Natural killer cell (primary cell): ENCODE measurements at regions not wholly inside any gene's neighbourhood (a gene's known extent, or its start where the extent isn't known, plus 50 kb on each side); places are given as distances from the start of the nearest gene placed in this dataset.

Source experiments
- ATAC-seq, 3 donors: fragments of 150-1000 bp in 2 of 3; fragments of 200-7000 bp in 1 of 3; cut with Tn5 transposase; 1 replicate in 1 of 3; 2 replicates in 2 of 3; pipeline ENCODE4 v1.10.0; 2021; ENCODE audit warnings: mild to moderate bottlenecking in 2 of 3, moderate library complexity in 2 of 3
- DNase-seq, 2 donors: peaks; one replicate each; pipeline versions ENCODE4 v3.0.0 to v3.0.0-alpha.2; 2013 to 2021; ENCODE audit warnings: mixed read lengths in 1 of 2
- H3K27ac ChIP-seq: one replicate; pipeline ENCODE4 v1.5.1; 2013; ENCODE audit warnings: mild to moderate bottlenecking, low read length
- H3K27me3 ChIP-seq: one replicate; pipeline ENCODE4 v1.6.1; 2013; ENCODE audit warnings: low read length; ENCODE audit not compliant: control insufficient read depth, insufficient read depth
- H3K36me3 ChIP-seq: one replicate; pipeline ENCODE4 v1.6.1; 2013; ENCODE audit warnings: low read length; ENCODE audit not compliant: control insufficient read depth, insufficient read depth
- H3K4me1 ChIP-seq: one replicate; pipeline ENCODE4 v1.6.1; 2013; ENCODE audit warnings: low read length; ENCODE audit not compliant: control insufficient read depth, insufficient read depth
- H3K4me3 ChIP-seq: one replicate; pipeline ENCODE4 v1.5.1; 2013; ENCODE audit warnings: low read length
- H3K9me3 ChIP-seq: one replicate; pipeline ENCODE4 v1.6.1; 2013; ENCODE audit warnings: low read length; ENCODE audit not compliant: control insufficient read depth, insufficient read depth
- H3K27ac Mint-ChIP-seq, 2 donors: one replicate each; pipeline ENCODE4 v1.8.0; 2022; ENCODE audit warnings: mild to moderate bottlenecking in 2 of 2, mixed read lengths in 2 of 2, moderate library complexity in 1 of 2
- H3K27me3 Mint-ChIP-seq, 2 donors: one replicate each; pipeline ENCODE4 v1.8.0; 2022; ENCODE audit warnings: low read depth in 2 of 2, mixed read lengths in 2 of 2
- H3K36me3 Mint-ChIP-seq: one replicate; pipeline ENCODE4 v1.8.0; 2022; ENCODE audit warnings: mixed read lengths
- H3K4me1 Mint-ChIP-seq, 2 donors: one replicate each; pipeline ENCODE4 v1.8.0; 2022; ENCODE audit warnings: mixed read lengths in 2 of 2
- H3K4me3 Mint-ChIP-seq: one replicate; pipeline ENCODE4 v1.8.0; 2022; ENCODE audit warnings: mild to moderate bottlenecking, moderate library complexity, mixed read lengths
- H3K9me3 Mint-ChIP-seq, 2 donors: one replicate each; pipeline ENCODE4 v1.8.0; 2022; ENCODE audit warnings: mixed read lengths in 2 of 2
- WGBS: methylation state at CpG from one replicate; pipeline ENCODE4 v1.1.7; 2013; ENCODE audit warnings: missing lambda C conversion rate; ENCODE audit not compliant: insufficient coverage; 5-methylcytosine and 5-hydroxymethylcytosine counted together
- intact Hi-C: fragments of 100-400 bp; cut with micrococcal nuclease; formaldehyde crosslinking; loops from one replicate; pipeline ENCODE4 v1.14.2; 2022
- TF ChIP-seq, protein P1 (sequence below): fragments of 200-600 bp; IDR thresholded peaks from one replicate; pipeline ENCODE4 v1.8.0; 2022; ENCODE audit warnings: antibody characterized with exemption

DNA sequence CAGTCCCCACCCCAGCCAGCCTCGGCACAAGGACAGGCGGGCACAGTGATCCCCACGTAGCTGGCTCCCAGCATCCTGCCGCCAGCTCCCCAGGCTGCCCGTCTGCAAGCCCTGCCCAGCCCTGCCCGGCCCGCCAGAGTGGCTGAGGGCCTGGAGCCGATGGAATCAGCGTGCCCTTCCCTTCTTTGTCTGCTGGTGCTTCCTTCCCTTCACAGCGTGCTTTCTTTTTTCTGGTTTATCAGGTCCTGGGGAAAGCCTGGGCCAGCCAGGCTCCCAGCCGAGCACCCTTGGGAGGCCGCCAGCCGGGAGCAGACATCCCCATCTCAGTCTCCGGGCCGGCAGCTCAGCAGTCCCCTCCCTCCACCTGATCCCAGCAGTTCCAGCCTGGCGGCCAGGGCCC, 54.7 kb upstream of the SMAD6 start:
- intact Hi-C loops = no loop called here
- Histone ChIP-seq H3K36me3 (no peaks in the 10 kb centered on the region), H3K9me3 (no peaks in the 10 kb centered on the region), H3K27ac (no peak overlapping the region), H3K4me1 (no peaks in the 10 kb centered on the region), H3K27me3 (no peaks in the 10 kb centered on the region), H3K4me3 (no peak overlapping the region)
- Mint-ChIP-seq H3K27me3 (no peaks in the 10 kb centered on the region), H3K4me1 (no peaks in the 10 kb centered on the region), H3K4me3 (no peak overlapping the region), H3K27ac (no peak overlapping the region), H3K36me3 (no peaks in the 10 kb centered on the region), H3K9me3 (no peaks in the 10 kb centered on the region)
- no peak for ATAC-seq
- no peak for DNase-seq
- TF ChIP-seq, protein P1, sequence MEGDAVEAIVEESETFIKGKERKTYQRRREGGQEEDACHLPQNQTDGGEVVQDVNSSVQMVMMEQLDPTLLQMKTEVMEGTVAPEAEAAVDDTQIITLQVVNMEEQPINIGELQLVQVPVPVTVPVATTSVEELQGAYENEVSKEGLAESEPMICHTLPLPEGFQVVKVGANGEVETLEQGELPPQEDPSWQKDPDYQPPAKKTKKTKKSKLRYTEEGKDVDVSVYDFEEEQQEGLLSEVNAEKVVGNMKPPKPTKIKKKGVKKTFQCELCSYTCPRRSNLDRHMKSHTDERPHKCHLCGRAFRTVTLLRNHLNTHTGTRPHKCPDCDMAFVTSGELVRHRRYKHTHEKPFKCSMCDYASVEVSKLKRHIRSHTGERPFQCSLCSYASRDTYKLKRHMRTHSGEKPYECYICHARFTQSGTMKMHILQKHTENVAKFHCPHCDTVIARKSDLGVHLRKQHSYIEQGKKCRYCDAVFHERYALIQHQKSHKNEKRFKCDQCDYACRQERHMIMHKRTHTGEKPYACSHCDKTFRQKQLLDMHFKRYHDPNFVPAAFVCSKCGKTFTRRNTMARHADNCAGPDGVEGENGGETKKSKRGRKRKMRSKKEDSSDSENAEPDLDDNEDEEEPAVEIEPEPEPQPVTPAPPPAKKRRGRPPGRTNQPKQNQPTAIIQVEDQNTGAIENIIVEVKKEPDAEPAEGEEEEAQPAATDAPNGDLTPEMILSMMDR = no peak
- WGBS = 87% methylated on average over 16 of the region's 16 CpGs

DNA sequence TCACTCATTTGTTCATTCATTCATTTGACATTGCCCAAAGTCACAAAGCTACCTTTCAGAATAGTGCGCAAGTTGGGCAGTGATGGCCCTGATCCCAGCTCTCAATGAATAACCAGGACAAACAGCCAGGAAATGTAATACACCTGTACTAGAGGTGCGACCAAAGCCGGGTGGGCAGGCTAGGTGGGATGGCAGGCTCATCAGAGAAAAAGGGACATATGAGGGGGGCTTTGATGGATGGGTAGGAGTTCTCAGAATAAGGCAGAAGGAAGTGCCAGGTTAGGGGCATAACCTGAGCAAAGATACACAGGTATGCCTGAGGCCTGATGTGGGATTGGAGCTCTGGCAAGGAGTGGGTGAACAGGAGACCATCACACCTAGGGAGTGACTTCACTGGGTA, 53.4 kb upstream of the SMAD6 start:
- Mint-ChIP-seq H3K27me3 (no peaks in the 10 kb centered on the region), H3K27ac (no peak overlapping the region), H3K9me3 (no peaks in the 10 kb centered on the region), H3K36me3 (no peaks in the 10 kb centered on the region), H3K4me1 (no peaks in the 10 kb centered on the region), H3K4me3 (no peak overlapping the region)
- H3K36me3 ChIP-seq = no peaks in the 10 kb centered on the region
- H3K4me1 ChIP-seq = no peaks in the 10 kb centered on the region
- TF ChIP-seq, protein P1 = no peak
- no peak overlapping the region for H3K4me3 ChIP-seq
- H3K9me3 ChIP-seq = no peaks in the 10 kb centered on the region
- DNase-seq = no peak
- no peaks in the 10 kb centered on the region for H3K27me3 ChIP-seq
- H3K27ac ChIP-seq = no peak overlapping the region
- no peak for ATAC-seq
- intact Hi-C loops = no loop called here
- 98% methylated on average over 3 of the region's 3 CpGs for WGBS

DNA sequence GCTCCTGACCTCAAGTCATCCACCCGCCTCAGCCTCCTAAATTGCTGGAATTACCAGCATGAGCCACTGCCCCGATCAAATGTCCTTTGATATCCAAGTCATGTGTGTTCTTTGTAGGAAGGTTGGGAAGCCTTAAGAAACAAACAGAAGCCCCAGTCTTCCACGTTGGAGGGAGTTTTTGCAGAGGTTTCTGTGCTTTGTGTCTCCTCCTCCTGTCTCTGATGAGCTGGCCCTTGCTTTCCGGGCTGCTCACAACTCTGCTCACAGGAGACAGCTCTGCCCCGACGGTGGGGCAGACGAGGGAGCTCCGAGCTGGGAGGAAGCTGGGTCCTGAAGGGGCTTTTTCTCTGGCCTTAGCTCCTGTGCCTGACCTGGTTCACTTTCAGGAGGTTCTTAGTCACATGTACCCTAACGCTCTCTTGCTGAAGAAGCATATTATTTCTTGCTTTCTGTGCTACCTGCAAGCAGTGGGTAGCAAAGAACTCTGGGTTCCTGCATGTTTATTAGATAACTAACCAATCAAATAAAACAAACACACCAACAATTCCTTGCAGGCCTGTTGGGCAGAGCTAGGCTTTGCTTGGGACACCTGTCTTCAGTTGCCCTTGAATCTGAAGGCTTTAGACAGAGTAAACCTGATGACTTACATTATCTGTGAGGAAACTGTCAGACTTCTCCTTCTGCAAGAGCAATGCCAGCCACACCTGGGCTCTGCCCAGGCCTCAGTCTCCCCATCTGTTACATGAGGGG, 52.6 kb upstream of the SMAD6 start:
- TF ChIP-seq, protein P1 = no peak
- no peak overlapping the region for H3K27ac Mint-ChIP-seq
- no peaks in the 10 kb centered on the region for H3K36me3 ChIP-seq
- peaks cover 5% of the 10 kb centered on the region for H3K4me1 ChIP-seq
- H3K36me3 Mint-ChIP-seq = no peaks in the 10 kb centered on the region
- H3K9me3 Mint-ChIP-seq = no peaks in the 10 kb centered on the region
- DNase-seq (no peak), ATAC-seq (no peak)
- H3K9me3 ChIP-seq = no peaks in the 10 kb centered on the region
- H3K4me1 Mint-ChIP-seq = peaks cover 0 to 8% of the 10 kb centered on the region in 2 donors
- no peaks in the 10 kb centered on the region for H3K27me3 Mint-ChIP-seq
- WGBS = 85% methylated on average over 9 of the region's 9 CpGs
- no peak overlapping the region for H3K4me3 Mint-ChIP-seq
- no peaks in the 10 kb centered on the region for H3K27me3 ChIP-seq
- H3K4me3 ChIP-seq = no peak overlapping the region
- intact Hi-C loops = no loop called here
- no peak overlapping the region for H3K27ac ChIP-seq

DNA sequence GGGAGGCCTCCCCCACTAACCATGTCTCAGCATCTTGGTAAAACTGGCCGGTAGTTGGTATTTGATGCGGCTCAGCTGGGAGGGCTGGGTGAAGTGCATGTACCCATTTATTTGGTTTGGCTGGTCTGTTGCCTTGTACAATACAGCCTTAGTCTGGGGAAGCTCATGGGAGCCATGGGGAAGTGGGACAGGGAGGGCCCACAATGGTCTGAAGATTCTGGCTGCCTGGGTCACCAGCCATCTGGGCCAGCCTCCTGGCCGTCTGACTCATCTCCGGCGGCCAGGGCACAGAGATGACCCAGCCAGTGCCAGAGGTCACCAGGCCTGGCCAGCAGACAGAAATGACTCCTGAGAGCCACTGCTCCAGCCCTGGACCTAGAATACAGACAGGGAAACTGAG, 51.6 kb upstream of the SMAD6 start:
- Histone ChIP-seq H3K27ac (no peak overlapping the region), H3K27me3 (no peaks in the 10 kb centered on the region), H3K4me1 (peaks cover 14% of the 10 kb centered on the region), H3K4me3 (no peak overlapping the region), H3K9me3 (no peaks in the 10 kb centered on the region), H3K36me3 (no peaks in the 10 kb centered on the region)
- H3K4me1 Mint-ChIP-seq = peaks cover 0 to 8% of the 10 kb centered on the region in 2 donors
- no peaks in the 10 kb centered on the region for H3K36me3 Mint-ChIP-seq
- TF ChIP-seq, protein P1 = no peak
- ATAC-seq (no peak), DNase-seq (no peak)
- H3K4me3 Mint-ChIP-seq = no peak overlapping the region
- no peak overlapping the region for H3K27ac Mint-ChIP-seq
- H3K9me3 Mint-ChIP-seq = no peaks in the 10 kb centered on the region
- intact Hi-C loops = no loop called here
- WGBS = 95% methylated on average over 4 of the region's 5 CpGs
- H3K27me3 Mint-ChIP-seq = no peaks in the 10 kb centered on the region
